IMR-90 (cell line): ENCODE measurements at regions not wholly inside any gene's neighbourhood (a gene's known extent, or its start where the extent isn't known, plus 50 kb on each side); places are given as distances from the start of the nearest gene placed in this dataset.

Source experiments
- ATAC-seq: fragments of 200-7000 bp; cut with Tn5 transposase; 2 replicates; pipeline ENCODE4 v1.9.1; 2020; ENCODE audit warnings: low read depth, mild to moderate bottlenecking, moderate library complexity
- BruUV-seq: library from RNA; stranded (reverse); fragments of 400-500 nt; replicated peaks from 2 replicates; lab custom pipeline; 2021; lab: Mats Ljungman, UMichigan
- CTCF ChIA-PET: fragments of 300-600 bp; formaldehyde crosslinking; extraction: SDS; loops from one replicate; lab custom pipeline; 2021; ENCODE audit warnings: antibody characterized with exemption; lab: Yijun Ruan, JAX
- POLR2A ChIA-PET: fragments of 300-600 bp; sonication (Branson Sonifier 250); formaldehyde crosslinking; loops from one replicate; lab custom pipeline; 2022; ENCODE audit warnings: antibody characterized with exemption; ENCODE audit not compliant: unreplicated experiment; lab: Charles Lee
- DNase-seq: peaks from one replicate; pipeline ENCODE4 v3.0.0; 2013
- H2AFZ ChIP-seq: replicated peaks from 2 replicates; pipeline ENCODE3; 2013; ENCODE audit warnings: low read length, mild to moderate bottlenecking; ENCODE audit not compliant: poor library complexity
- H2AK5ac ChIP-seq: 2 replicates; pipeline ENCODE4 v1.6.1; 2013; ENCODE audit warnings: low read depth, low read length, inconsistent platforms
- H2AK9ac ChIP-seq: replicated peaks from 2 replicates; pipeline ENCODE3; 2013; ENCODE audit warnings: mild to moderate bottlenecking, low read depth, low read length, moderate library complexity; ENCODE audit not compliant: poor library complexity
- H2BK120ac ChIP-seq: 2 replicates; pipeline ENCODE4 v1.6.1; 2013; ENCODE audit warnings: low read depth, low read length, inconsistent platforms
- H2BK15ac ChIP-seq: 3 replicates; pipeline ENCODE4 v1.6.1; 2013; ENCODE audit warnings: low read depth, low read length, inconsistent platforms
- H2BK20ac ChIP-seq: 2 replicates; pipeline ENCODE4 v1.6.1; 2013; ENCODE audit warnings: low read depth, mild to moderate bottlenecking, inconsistent platforms, low read length, moderate library complexity
- H2BK5ac ChIP-seq: 2 replicates; pipeline ENCODE4 v1.6.1; 2013; ENCODE audit warnings: mild to moderate bottlenecking, low read depth, low read length, inconsistent platforms; ENCODE audit not compliant: poor library complexity, severe bottlenecking
- H3K14ac ChIP-seq: replicated peaks from 2 replicates; pipeline ENCODE4 v1.6.1; 2013; ENCODE audit warnings: low read depth, low read length, inconsistent platforms
- H3K18ac ChIP-seq: 2 replicates; pipeline ENCODE4 v1.6.1; 2013; ENCODE audit warnings: low read depth, low read length, control low read depth
- H3K23ac ChIP-seq: 2 replicates; pipeline ENCODE4 v1.6.1; 2013; ENCODE audit warnings: low read depth, low read length, inconsistent platforms
- H3K27ac ChIP-seq: 2 replicates; pipeline ENCODE4 v1.5.1; 2013; ENCODE audit warnings: mild to moderate bottlenecking, control low read depth, low read length; ENCODE audit not compliant: insufficient read depth
- H3K27me3 ChIP-seq: 2 replicates; pipeline ENCODE4 v1.6.1; 2013; ENCODE audit warnings: low read length; ENCODE audit not compliant: control insufficient read depth, insufficient read depth
- H3K36me3 ChIP-seq: 2 replicates; pipeline ENCODE4 v1.6.1; 2013; ENCODE audit warnings: low read length, mixed read lengths; ENCODE audit not compliant: control insufficient read depth, insufficient read depth
- H3K4ac ChIP-seq: 2 replicates; pipeline ENCODE4 v1.6.1; 2013; ENCODE audit warnings: low read depth, low read length, inconsistent platforms
- H3K4me1 ChIP-seq: 2 replicates; pipeline ENCODE4 v1.6.1; 2013; ENCODE audit warnings: low read length, mixed read lengths; ENCODE audit not compliant: control insufficient read depth, insufficient read depth
- H3K4me2 ChIP-seq: 2 replicates; pipeline ENCODE4 v1.6.1; 2013; ENCODE audit warnings: low read depth, mild to moderate bottlenecking, control low read depth, low read length, moderate library complexity
- H3K4me3 ChIP-seq: 2 replicates; pipeline ENCODE4 v1.5.1; 2013; ENCODE audit warnings: low read depth, mild to moderate bottlenecking, control low read depth, low read length, moderate library complexity; ENCODE audit not compliant: insufficient read depth
- H3K56ac ChIP-seq: 2 replicates; pipeline ENCODE4 v1.6.1; 2013; ENCODE audit warnings: low read length, inconsistent platforms; ENCODE audit not compliant: insufficient read depth; ENCODE audit errors: extremely low read depth
- H3K79me1 ChIP-seq, 2 experiments: 2 replicates each; pipeline ENCODE4 v1.6.1; 2013; ENCODE audit warnings: low read length in 2 of 2, inconsistent platforms in 1 of 2, low read depth in 1 of 2
- H3K9ac ChIP-seq: 2 replicates; pipeline ENCODE4 v1.6.1; 2013; ENCODE audit warnings: low read depth, low read length, control low read depth
- H3K9me1 ChIP-seq: 2 replicates; pipeline ENCODE4 v1.6.1; 2013; ENCODE audit warnings: low read length, inconsistent platforms; ENCODE audit not compliant: insufficient read depth
- H3K9me3 ChIP-seq: 2 replicates; pipeline ENCODE4 v1.6.1; 2013; ENCODE audit warnings: low read length; ENCODE audit not compliant: control insufficient read depth, insufficient read depth
- H4K20me1 ChIP-seq: 2 replicates; pipeline ENCODE4 v1.6.1; 2013; ENCODE audit warnings: low read length, inconsistent platforms; ENCODE audit not compliant: insufficient read depth
- H4K5ac ChIP-seq: 2 replicates; pipeline ENCODE4 v1.6.1; 2013; ENCODE audit warnings: mild to moderate bottlenecking, low read depth, low read length, control low read depth
- H4K8ac ChIP-seq, 2 experiments: 2 replicates each; pipeline ENCODE4 v1.6.1; 2013; ENCODE audit warnings: low read depth in 2 of 2, low read length in 2 of 2, control low read depth in 1 of 2, inconsistent platforms in 1 of 2
- H4K91ac ChIP-seq: 2 replicates; pipeline ENCODE4 v1.6.1; 2013; ENCODE audit warnings: low read depth, low read length, inconsistent platforms; ENCODE audit not compliant: insufficient read depth
- NFE2L2 ChIP-seq: fragments of 150-350 bp; IDR thresholded peaks from 2 replicates; pipeline ENCODE4 v1.6.1; 2016; ENCODE audit warnings: low read depth, mild to moderate bottlenecking, low read length
- RFX5 ChIP-seq: IDR thresholded peaks from 2 replicates; pipeline ENCODE4 v1.8.0; 2012; ENCODE audit warnings: low read depth, mild to moderate bottlenecking, low read length, moderate library complexity
- WGBS, 2 experiments: methylation state at CpG; one replicate each; pipeline versions ENCODE4 v1.1.5 to v1.1.7; 2013; ENCODE audit warnings: missing lambda C conversion rate in 2 of 2; ENCODE audit not compliant: insufficient read length in 1 of 2; ENCODE audit errors: extremely low coverage in 2 of 2; 5-methylcytosine and 5-hydroxymethylcytosine counted together
- dilution Hi-C: fragments of 300-500 bp; cut with HindIII; formaldehyde crosslinking; loops from one replicate; pipeline ENCODE4 v1.14.3; 2018; ENCODE audit warnings: low sequenced_read_pairs; ENCODE audit not compliant: unreplicated experiment
- in situ Hi-C: fragments of 300-500 bp; cut with MboI; formaldehyde crosslinking; loops from 3 replicates; pipeline ENCODE4 v1.14.3; 2019; ENCODE audit warnings: low sequenced_read_pairs, inconsistent platforms, mixed read lengths
- intact Hi-C: fragments of 100-400 bp; cut with micrococcal nuclease; formaldehyde crosslinking; loops from 2 replicates; pipeline ENCODE4 v1.10.0; 2022
- TF ChIP-seq, protein P1 (sequence below): conservative IDR thresholded peaks from 2 replicates; pipeline ENCODE4 v1.5.1; 2012; ENCODE audit warnings: mild to moderate bottlenecking, low read depth, low read length, improper control_type of control experiment

DNA sequence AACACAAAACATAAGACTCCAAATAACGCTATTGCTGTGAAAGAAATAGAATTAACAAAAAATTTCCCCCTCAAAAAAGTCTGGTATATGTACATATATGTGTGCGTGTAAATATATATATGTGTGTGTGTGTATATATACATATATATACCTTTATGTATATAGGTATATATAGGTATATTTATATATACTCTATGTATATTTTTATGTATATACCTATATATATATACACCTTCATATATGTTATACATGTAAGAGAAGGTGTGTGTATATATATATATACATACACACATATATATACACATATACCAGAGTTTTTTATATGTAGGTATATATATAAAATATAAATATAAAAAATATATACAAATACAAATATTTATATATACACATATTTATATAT, 199.2 kb downstream of the RAB38 start:
- WGBS, 2 experiments: no CpG with 5 or more reads among the region's 2 CpGs
- no peaks in the 10 kb centered on the region for H3K4me1 ChIP-seq
- no TSS peak for BruUV-seq
- H3K18ac ChIP-seq: no peak overlapping the region
- no peak overlapping the region for H2AK9ac ChIP-seq
- no peaks in the 10 kb centered on the region for H3K36me3 ChIP-seq
- ATAC-seq (no peak), DNase-seq (no peak)
- H3K9me1 ChIP-seq: no peaks in the 10 kb centered on the region
- TF ChIP-seq NFE2L2 (no peak), RFX5 (no peak)
- TF ChIP-seq, protein P1, sequence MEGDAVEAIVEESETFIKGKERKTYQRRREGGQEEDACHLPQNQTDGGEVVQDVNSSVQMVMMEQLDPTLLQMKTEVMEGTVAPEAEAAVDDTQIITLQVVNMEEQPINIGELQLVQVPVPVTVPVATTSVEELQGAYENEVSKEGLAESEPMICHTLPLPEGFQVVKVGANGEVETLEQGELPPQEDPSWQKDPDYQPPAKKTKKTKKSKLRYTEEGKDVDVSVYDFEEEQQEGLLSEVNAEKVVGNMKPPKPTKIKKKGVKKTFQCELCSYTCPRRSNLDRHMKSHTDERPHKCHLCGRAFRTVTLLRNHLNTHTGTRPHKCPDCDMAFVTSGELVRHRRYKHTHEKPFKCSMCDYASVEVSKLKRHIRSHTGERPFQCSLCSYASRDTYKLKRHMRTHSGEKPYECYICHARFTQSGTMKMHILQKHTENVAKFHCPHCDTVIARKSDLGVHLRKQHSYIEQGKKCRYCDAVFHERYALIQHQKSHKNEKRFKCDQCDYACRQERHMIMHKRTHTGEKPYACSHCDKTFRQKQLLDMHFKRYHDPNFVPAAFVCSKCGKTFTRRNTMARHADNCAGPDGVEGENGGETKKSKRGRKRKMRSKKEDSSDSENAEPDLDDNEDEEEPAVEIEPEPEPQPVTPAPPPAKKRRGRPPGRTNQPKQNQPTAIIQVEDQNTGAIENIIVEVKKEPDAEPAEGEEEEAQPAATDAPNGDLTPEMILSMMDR: no peak
- no peak overlapping the region for H3K4ac ChIP-seq
- no peak overlapping the region for H2BK15ac ChIP-seq
- H3K4me3 ChIP-seq: no peak overlapping the region
- H3K27me3 ChIP-seq: no peaks in the 10 kb centered on the region
- H4K8ac ChIP-seq: no peak overlapping the region
- ChIA-PET POLR2A (no interaction called here), CTCF (no interaction called here)
- H3K27ac ChIP-seq: no peak overlapping the region
- no peaks in the 10 kb centered on the region for H3K79me1 ChIP-seq
- intact Hi-C loops (no loop called here), dilution Hi-C loops (no loop called here), in situ Hi-C loops (no loop called here)
- no peak overlapping the region for H3K4me2 ChIP-seq
- H3K14ac ChIP-seq: no peak overlapping the region
- H4K5ac ChIP-seq: no peak overlapping the region
- H4K91ac ChIP-seq: no peak overlapping the region
- no peak overlapping the region for H3K56ac ChIP-seq
- no peak overlapping the region for H2AFZ ChIP-seq
- H4K20me1 ChIP-seq: no peaks in the 10 kb centered on the region
- no peak overlapping the region for H3K9ac ChIP-seq
- no peak overlapping the region for H2BK120ac ChIP-seq
- H3K23ac ChIP-seq: no peak overlapping the region
- no peak overlapping the region for H2AK5ac ChIP-seq
- no peaks in the 10 kb centered on the region for H3K9me3 ChIP-seq
- H2BK20ac ChIP-seq: no peak overlapping the region
- no peak overlapping the region for H2BK5ac ChIP-seq
